ENCODE measurements at regions not wholly inside any gene's neighbourhood (a gene's known extent, or its start where the extent isn't known, plus 50 kb on each side); places are given as distances from the start of the nearest gene placed in this dataset.

GRCh38 chr4:14182148-14182547 lies 554.6 kb upstream of the BOD1L1 start:
- TF ChIP-seq POLR2A (IDR thresholded peaks at IDR 0.05) (no peak), POLR2AphosphoS5 (IDR thresholded peaks at IDR 0.05) (no peak)
- TF ChIP-seq, protein P1, sequence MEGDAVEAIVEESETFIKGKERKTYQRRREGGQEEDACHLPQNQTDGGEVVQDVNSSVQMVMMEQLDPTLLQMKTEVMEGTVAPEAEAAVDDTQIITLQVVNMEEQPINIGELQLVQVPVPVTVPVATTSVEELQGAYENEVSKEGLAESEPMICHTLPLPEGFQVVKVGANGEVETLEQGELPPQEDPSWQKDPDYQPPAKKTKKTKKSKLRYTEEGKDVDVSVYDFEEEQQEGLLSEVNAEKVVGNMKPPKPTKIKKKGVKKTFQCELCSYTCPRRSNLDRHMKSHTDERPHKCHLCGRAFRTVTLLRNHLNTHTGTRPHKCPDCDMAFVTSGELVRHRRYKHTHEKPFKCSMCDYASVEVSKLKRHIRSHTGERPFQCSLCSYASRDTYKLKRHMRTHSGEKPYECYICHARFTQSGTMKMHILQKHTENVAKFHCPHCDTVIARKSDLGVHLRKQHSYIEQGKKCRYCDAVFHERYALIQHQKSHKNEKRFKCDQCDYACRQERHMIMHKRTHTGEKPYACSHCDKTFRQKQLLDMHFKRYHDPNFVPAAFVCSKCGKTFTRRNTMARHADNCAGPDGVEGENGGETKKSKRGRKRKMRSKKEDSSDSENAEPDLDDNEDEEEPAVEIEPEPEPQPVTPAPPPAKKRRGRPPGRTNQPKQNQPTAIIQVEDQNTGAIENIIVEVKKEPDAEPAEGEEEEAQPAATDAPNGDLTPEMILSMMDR (IDR thresholded peaks at IDR 0.05): no peak
- 80% methylated on average over 6 of the region's 6 CpGs for WGBS
- Histone ChIP-seq H3K4me1 (replicated peaks) (no peaks in the 10 kb centered on the region), H3K27ac (no peak overlapping the region), H3K27me3 (replicated peaks; ENCODE audit: insufficient read depth) (no peaks in the 10 kb centered on the region), H3K36me3 (no peaks in the 10 kb centered on the region), H3K9me3 (no peaks in the 10 kb centered on the region), H3K4me3 (no peak overlapping the region)
- intact Hi-C loops (cut with DNase I): no loop called here
- no peak for DNase-seq (ENCODE audit: low spot score)

- Histone ChIP-seq H3K9me3 (no peaks in the 10 kb centered on the region), H3K27ac (no peak overlapping the region), H3K4me1 (replicated peaks) (no peaks in the 10 kb centered on the region), H3K36me3 (no peaks in the 10 kb centered on the region), H3K27me3 (replicated peaks; ENCODE audit: insufficient read depth) (no peaks in the 10 kb centered on the region), H3K4me3 (no peak overlapping the region)
- TF ChIP-seq POLR2AphosphoS5 (IDR thresholded peaks at IDR 0.05) (no peak), POLR2A (IDR thresholded peaks at IDR 0.05) (no peak)
- TF ChIP-seq, protein P1 (IDR thresholded peaks at IDR 0.05): no peak
- no peak for DNase-seq (ENCODE audit: low spot score)
- 10% methylated on average over 3 of the region's 3 CpGs for WGBS
- intact Hi-C loops (cut with DNase I): no loop called here
These were observed 556.7 kb upstream of the BOD1L1 start for GRCh38 chr4:14184265-14184664.

DNA sequence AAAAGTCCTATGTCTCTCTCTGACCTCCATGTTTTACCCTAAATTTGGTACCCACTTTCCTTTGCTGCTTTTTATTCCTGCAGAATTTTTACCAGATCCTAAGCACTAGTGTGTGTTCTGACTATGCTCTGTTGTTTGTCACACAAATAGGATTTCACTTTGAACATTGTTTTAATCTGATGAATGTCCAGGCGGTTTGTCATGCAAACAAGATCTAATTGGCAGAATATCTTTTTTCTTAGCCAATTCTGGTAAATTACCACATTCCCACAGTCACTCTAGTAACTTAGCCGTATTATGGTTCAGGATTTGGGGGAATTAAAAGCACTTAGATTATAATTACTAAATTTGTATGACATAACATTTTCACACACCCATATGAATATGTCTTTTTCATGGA lies 557.2 kb upstream of the BOD1L1 start:
- intact Hi-C loops (cut with DNase I): no loop called here
- H3K27me3 ChIP-seq (replicated peaks; ENCODE audit: insufficient read depth): no peaks in the 10 kb centered on the region

DNA sequence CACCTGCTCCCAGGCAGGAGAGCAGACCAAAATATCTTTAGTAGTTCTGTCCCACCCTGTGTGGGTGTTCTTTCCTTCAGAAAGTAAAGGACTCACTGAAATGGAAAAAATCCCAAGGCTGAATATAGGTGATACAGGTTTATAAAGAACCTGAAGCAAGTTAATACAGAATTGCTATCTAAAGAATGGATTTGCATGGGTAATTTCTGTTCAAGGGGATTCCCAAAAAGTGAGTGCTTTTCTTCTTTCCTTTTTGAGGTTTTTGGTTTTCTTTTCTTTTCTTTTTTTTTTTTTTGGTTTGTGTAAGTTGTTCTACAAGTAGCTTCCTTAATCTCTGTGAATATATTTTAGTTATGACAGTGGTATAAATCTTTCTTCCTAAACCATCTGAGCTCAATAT lies 560.7 kb upstream of the BOD1L1 start:
- no peak overlapping the region for H3K4me3 ChIP-seq
- H3K9me3 ChIP-seq: no peaks in the 10 kb centered on the region
- TF ChIP-seq POLR2A (IDR thresholded peaks at IDR 0.05) (no peak), POLR2AphosphoS5 (IDR thresholded peaks at IDR 0.05) (no peak)
- H3K36me3 ChIP-seq: no peaks in the 10 kb centered on the region
- DNase-seq (ENCODE audit: low spot score): no peak
- H3K4me1 ChIP-seq (replicated peaks): no peaks in the 10 kb centered on the region
- no peaks in the 10 kb centered on the region for H3K27me3 ChIP-seq (replicated peaks; ENCODE audit: insufficient read depth)
- intact Hi-C loops (cut with DNase I): no loop called here
- H3K27ac ChIP-seq: no peak overlapping the region

More for the DNA sequence above, 557.2 kb upstream of the BOD1L1 start:
- Histone ChIP-seq H3K4me3 (no peak overlapping the region), H3K27ac (no peak overlapping the region), H3K36me3 (no peaks in the 10 kb centered on the region), H3K9me3 (no peaks in the 10 kb centered on the region), H3K4me1 (replicated peaks) (no peaks in the 10 kb centered on the region)
- TF ChIP-seq, protein P1 (IDR thresholded peaks at IDR 0.05): no peak
- TF ChIP-seq POLR2AphosphoS5 (IDR thresholded peaks at IDR 0.05) (no peak), POLR2A (IDR thresholded peaks at IDR 0.05) (no peak)
- 59% methylated on average over 2 of the region's 2 CpGs for WGBS
- DNase-seq (ENCODE audit: low spot score): no peak

GRCh38 chr4:14193601-14194000 lies 566.1 kb upstream of the BOD1L1 start:
- Histone ChIP-seq H3K9me3 (no peaks in the 10 kb centered on the region), H3K4me1 (replicated peaks) (no peaks in the 10 kb centered on the region), H3K27ac (no peak overlapping the region), H3K27me3 (replicated peaks; ENCODE audit: insufficient read depth) (no peaks in the 10 kb centered on the region), H3K4me3 (no peak overlapping the region), H3K36me3 (no peaks in the 10 kb centered on the region)
- DNase-seq (ENCODE audit: low spot score): no peak
- TF ChIP-seq POLR2A (IDR thresholded peaks at IDR 0.05) (no peak), POLR2AphosphoS5 (IDR thresholded peaks at IDR 0.05) (no peak)
- TF ChIP-seq, protein P1 (IDR thresholded peaks at IDR 0.05): no peak
- intact Hi-C loops (cut with DNase I): no loop called here
- WGBS: 56% methylated on average over 1 of the region's 1 CpG
